Muscle layer of duodenum (tissue), 2 donors: ENCODE measurements at regions not wholly inside any gene's neighbourhood (a gene's known extent, or its start where the extent isn't known, plus 50 kb on each side); places are given as distances from the start of the nearest gene placed in this dataset.

Source experiments
- H3K27ac ChIP-seq: one replicate; pipeline ENCODE4 v1.7.0; 2013; ENCODE audit warnings: mild to moderate bottlenecking, low read length
- H3K27me3 ChIP-seq: one replicate; pipeline ENCODE4 v1.7.0; 2013; ENCODE audit warnings: low read depth, mild to moderate bottlenecking, control low read depth, low read length
- H3K36me3 ChIP-seq, 2 donors: one replicate each; pipeline ENCODE4 v1.7.0; 2013; ENCODE audit warnings: low read length in 2 of 2, control low read depth in 1 of 2, mild to moderate bottlenecking in 1 of 2; ENCODE audit not compliant: insufficient read depth in 2 of 2, control insufficient read depth in 1 of 2
- H3K4me1 ChIP-seq, 2 donors: one replicate each; pipeline ENCODE4 v1.7.0; 2013; ENCODE audit warnings: low read length in 2 of 2, mild to moderate bottlenecking in 2 of 2, control low read depth in 1 of 2, moderate library complexity in 1 of 2; ENCODE audit not compliant: insufficient read depth in 2 of 2, control insufficient read depth in 1 of 2
- H3K4me3 ChIP-seq, 2 donors: one replicate each; pipeline ENCODE4 v1.7.0; 2013; ENCODE audit warnings: low read length in 2 of 2, low read depth in 1 of 2, mild to moderate bottlenecking in 1 of 2
- H3K9me3 ChIP-seq, 2 donors: one replicate each; pipeline ENCODE4 v1.7.0; 2013; ENCODE audit warnings: low read length in 2 of 2, control low read depth in 1 of 2, mild to moderate bottlenecking in 1 of 2; ENCODE audit not compliant: control insufficient read depth in 1 of 2
- donor health status: healthy.

- Histone ChIP-seq H3K4me1 (no peaks in the 10 kb centered on the region), H3K9me3 (peaks cover 0 to 8% of the 10 kb centered on the region in 2 donors), H3K27me3 (no peaks in the 10 kb centered on the region), H3K4me3 (no peak overlapping the region), H3K36me3 (no peaks in the 10 kb centered on the region), H3K27ac (no peak overlapping the region)
Observed at GRCh38 chr5:174292348-174292747, 246.8 kb downstream of the NSG2 start.

GRCh38 chr5:174293006-174293405 lies 247.5 kb downstream of the NSG2 start:
- no peak overlapping the region for H3K4me3 ChIP-seq
- H3K36me3 ChIP-seq: no peaks in the 10 kb centered on the region
- H3K9me3 ChIP-seq: peaks cover 0 to 8% of the 10 kb centered on the region in 2 donors
- no peak overlapping the region for H3K27ac ChIP-seq
- no peaks in the 10 kb centered on the region for H3K27me3 ChIP-seq
- H3K4me1 ChIP-seq: no peaks in the 10 kb centered on the region

- H3K36me3 ChIP-seq: no peaks in the 10 kb centered on the region
- peaks cover 0 to 8% of the 10 kb centered on the region in 2 donors for H3K9me3 ChIP-seq
- no peaks in the 10 kb centered on the region for H3K27me3 ChIP-seq
- H3K4me3 ChIP-seq: no peak overlapping the region
- H3K27ac ChIP-seq: no peak overlapping the region
- no peaks in the 10 kb centered on the region for H3K4me1 ChIP-seq
Observed at GRCh38 chr5:174293481-174293880, 248.0 kb downstream of the NSG2 start.

- no peak overlapping the region for H3K4me3 ChIP-seq
Observed at GRCh38 chr5:174294891-174295620, 249.6 kb downstream of the NSG2 start.

GRCh38 chr5:174295702-174296436 lies 250.4 kb downstream of the NSG2 start:
- no peak overlapping the region for H3K4me3 ChIP-seq
- H3K27me3 ChIP-seq: no peaks in the 10 kb centered on the region
- H3K27ac ChIP-seq: no peak overlapping the region
- H3K9me3 ChIP-seq: no peaks in the 10 kb centered on the region
- H3K4me1 ChIP-seq: no peaks in the 10 kb centered on the region
- H3K36me3 ChIP-seq: no peaks in the 10 kb centered on the region

More at GRCh38 chr5:174294891-174295620, 249.6 kb downstream of the NSG2 start:
- Histone ChIP-seq H3K9me3 (peaks cover 0 to 5% of the 10 kb centered on the region in 2 donors), H3K4me1 (no peaks in the 10 kb centered on the region), H3K36me3 (no peaks in the 10 kb centered on the region), H3K27ac (no peak overlapping the region), H3K27me3 (no peaks in the 10 kb centered on the region)

- Histone ChIP-seq H3K36me3 (no peaks in the 10 kb centered on the region), H3K27ac (no peak overlapping the region), H3K9me3 (no peaks in the 10 kb centered on the region), H3K4me1 (no peaks in the 10 kb centered on the region), H3K27me3 (no peaks in the 10 kb centered on the region), H3K4me3 (no peak overlapping the region)
Observed at GRCh38 chr5:174300118-174300940, 254.8 kb downstream of the NSG2 start.

- no peak overlapping the region for H3K27ac ChIP-seq
- H3K9me3 ChIP-seq: no peaks in the 10 kb centered on the region
- H3K4me3 ChIP-seq: no peak overlapping the region
- no peaks in the 10 kb centered on the region for H3K27me3 ChIP-seq
- H3K36me3 ChIP-seq: no peaks in the 10 kb centered on the region
- no peaks in the 10 kb centered on the region for H3K4me1 ChIP-seq
Observed at GRCh38 chr5:174300941-174301761, 255.6 kb downstream of the NSG2 start.

GRCh38 chr5:174301848-174302625 lies 256.5 kb downstream of the NSG2 start:
- H3K27me3 ChIP-seq: no peaks in the 10 kb centered on the region
- H3K27ac ChIP-seq: no peak overlapping the region
- H3K4me1 ChIP-seq: no peaks in the 10 kb centered on the region
- H3K4me3 ChIP-seq: no peak overlapping the region
- H3K36me3 ChIP-seq: no peaks in the 10 kb centered on the region
- H3K9me3 ChIP-seq: no peaks in the 10 kb centered on the region

- Histone ChIP-seq H3K27me3 (no peaks in the 10 kb centered on the region), H3K4me1 (no peaks in the 10 kb centered on the region), H3K36me3 (no peaks in the 10 kb centered on the region), H3K27ac (no peak overlapping the region), H3K9me3 (no peaks in the 10 kb centered on the region), H3K4me3 (no peak overlapping the region)
Observed at GRCh38 chr5:174303035-174303434, 257.5 kb downstream of the NSG2 start.

- no peak overlapping the region for H3K27ac ChIP-seq
- no peaks in the 10 kb centered on the region for H3K9me3 ChIP-seq
- H3K4me3 ChIP-seq: no peak overlapping the region
- no peaks in the 10 kb centered on the region for H3K36me3 ChIP-seq
- H3K4me1 ChIP-seq: no peaks in the 10 kb centered on the region
- no peaks in the 10 kb centered on the region for H3K27me3 ChIP-seq
Observed at GRCh38 chr5:174303437-174304045, 258.0 kb downstream of the NSG2 start.
